ENCODE measurements at regions not wholly inside any gene's neighbourhood (a gene's known extent, or its start where the extent isn't known, plus 50 kb on each side); places are given as distances from the start of the nearest gene placed in this dataset.
A peak's percentile ranks its signal among the peaks of the same experiment; 100 is the strongest.

DNA sequence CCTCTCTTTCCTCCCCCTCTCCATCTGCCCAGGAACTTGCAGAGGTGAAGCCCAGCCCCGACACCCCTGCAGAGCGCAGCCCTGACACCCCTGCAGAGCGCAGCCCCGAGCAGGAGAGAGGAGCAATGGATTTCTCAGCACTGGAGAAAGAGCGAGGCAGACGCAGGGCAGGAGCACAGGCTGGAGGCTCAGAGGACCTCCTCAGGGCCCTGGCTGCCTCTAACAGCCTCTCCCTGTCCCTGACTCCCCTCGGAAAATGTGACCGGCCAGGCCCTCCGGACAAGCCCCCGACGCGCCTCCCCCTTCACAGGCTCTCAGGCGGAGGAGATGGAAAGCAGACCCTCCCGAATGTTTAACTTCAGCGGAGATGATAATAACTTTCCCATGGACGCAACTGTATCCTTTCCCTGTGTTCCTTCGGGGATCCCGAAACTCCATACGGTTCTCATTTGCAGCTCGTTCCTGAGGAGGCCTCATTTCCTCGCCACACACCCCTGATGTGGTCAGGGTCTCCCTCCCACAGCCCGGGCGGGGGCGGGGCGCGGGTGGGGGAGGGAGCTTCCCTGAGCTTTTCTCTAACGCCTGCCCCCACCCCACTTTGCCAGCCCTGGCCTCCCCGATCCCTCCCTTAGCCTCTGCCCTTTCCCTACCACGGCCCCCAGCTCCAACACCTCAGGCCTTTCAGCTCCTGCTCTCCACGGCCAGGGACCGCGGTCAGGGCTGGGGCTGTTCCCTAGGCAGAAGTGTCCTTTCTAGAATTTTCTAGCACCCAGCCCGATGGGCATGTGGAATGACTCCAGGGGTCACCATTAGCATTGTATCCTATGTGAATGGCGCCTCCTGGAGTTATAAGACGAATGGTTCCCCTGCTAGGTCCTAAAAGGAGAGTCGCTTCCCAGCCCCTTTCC is 201.1 kb upstream of the BCOR start:
- no peaks in the 10 kb centered on the region for H3K27me3 ChIP-seq
- TF ChIP-seq, protein P1, sequence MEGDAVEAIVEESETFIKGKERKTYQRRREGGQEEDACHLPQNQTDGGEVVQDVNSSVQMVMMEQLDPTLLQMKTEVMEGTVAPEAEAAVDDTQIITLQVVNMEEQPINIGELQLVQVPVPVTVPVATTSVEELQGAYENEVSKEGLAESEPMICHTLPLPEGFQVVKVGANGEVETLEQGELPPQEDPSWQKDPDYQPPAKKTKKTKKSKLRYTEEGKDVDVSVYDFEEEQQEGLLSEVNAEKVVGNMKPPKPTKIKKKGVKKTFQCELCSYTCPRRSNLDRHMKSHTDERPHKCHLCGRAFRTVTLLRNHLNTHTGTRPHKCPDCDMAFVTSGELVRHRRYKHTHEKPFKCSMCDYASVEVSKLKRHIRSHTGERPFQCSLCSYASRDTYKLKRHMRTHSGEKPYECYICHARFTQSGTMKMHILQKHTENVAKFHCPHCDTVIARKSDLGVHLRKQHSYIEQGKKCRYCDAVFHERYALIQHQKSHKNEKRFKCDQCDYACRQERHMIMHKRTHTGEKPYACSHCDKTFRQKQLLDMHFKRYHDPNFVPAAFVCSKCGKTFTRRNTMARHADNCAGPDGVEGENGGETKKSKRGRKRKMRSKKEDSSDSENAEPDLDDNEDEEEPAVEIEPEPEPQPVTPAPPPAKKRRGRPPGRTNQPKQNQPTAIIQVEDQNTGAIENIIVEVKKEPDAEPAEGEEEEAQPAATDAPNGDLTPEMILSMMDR (IDR thresholded peaks at IDR 0.05; ENCODE audit: low read depth, low read length): peak; percentile 42
- no peaks in the 10 kb centered on the region for H3K36me3 ChIP-seq
- no peak overlapping the region for H3K4me3 ChIP-seq
- peak; percentile 39 to 73 for DNase-seq (ENCODE audit: low read depth in 1 of 2, low spot score in 1 of 2)
- peak overlapping the region; percentile 92 for H3K27ac ChIP-seq
- peaks cover 15% of the 10 kb centered on the region for H3K4me1 ChIP-seq (ENCODE audit: low read depth)
- H3K9me3 ChIP-seq (ENCODE audit: low read depth): no peaks in the 10 kb centered on the region

DNA sequence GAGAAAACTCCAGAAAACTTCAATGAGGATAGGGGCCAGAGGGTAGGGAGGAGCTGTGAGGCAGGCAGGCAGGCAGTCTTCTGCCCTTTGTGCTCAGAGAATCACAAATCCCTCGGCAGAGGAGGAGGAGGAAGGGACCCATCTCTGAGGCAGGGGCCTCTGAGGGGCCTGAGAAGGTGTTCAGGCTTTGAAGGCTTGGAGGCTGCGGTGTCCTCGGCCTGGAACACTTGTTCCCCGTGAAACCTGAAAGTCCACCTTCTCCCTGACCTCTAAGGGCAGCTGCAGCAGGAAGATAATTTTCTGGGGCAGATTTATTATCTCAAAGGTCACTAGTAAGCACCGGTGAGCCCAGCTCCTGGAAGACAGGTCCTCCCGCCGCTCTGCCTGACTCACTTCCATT is 200.3 kb upstream of the BCOR start:
- TF ChIP-seq, protein P1 (IDR thresholded peaks at IDR 0.05; ENCODE audit: low read depth, low read length): no peak

DNA sequence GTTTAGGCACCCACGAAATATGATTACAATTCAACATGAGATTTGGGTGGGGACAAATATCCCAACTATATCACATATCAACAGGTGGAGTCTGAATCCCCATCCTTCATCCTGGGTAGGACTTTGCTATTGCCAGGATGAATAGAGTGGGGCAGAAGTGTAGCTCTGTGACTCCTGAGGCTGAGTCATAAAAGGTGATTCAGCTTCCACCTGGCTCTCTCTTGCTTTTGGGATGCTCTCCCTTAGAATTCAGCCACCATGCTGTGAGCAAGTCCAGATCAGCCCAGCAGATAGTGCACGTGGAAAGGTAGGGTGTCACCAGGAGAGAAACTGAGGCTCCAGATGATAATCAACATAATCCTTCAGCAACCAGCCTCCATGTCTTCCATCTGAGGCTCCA is 193.8 kb upstream of the BCOR start:
- Histone ChIP-seq H3K4me1 (ENCODE audit: low read depth) (no peaks in the 10 kb centered on the region), H3K9me3 (ENCODE audit: low read depth) (no peaks in the 10 kb centered on the region), H3K4me3 (no peak overlapping the region), H3K36me3 (no peaks in the 10 kb centered on the region), H3K27ac (no peak overlapping the region), H3K27me3 (no peaks in the 10 kb centered on the region)
- no peak for DNase-seq (ENCODE audit: low read depth in 1 of 2, low spot score in 1 of 2)
- TF ChIP-seq, protein P1 (IDR thresholded peaks at IDR 0.05; ENCODE audit: low read depth, low read length): no peak

More for the DNA sequence above, 200.3 kb upstream of the BCOR start:
- Histone ChIP-seq H3K9me3 (ENCODE audit: low read depth) (no peaks in the 10 kb centered on the region), H3K4me3 (no peak overlapping the region), H3K27me3 (no peaks in the 10 kb centered on the region), H3K36me3 (no peaks in the 10 kb centered on the region), H3K4me1 (ENCODE audit: low read depth) (peaks cover 15% of the 10 kb centered on the region), H3K27ac (peak overlapping the region; percentile 92)
- peak in 1 of 2 donors; percentile 2 for DNase-seq (ENCODE audit: low read depth in 1 of 2, low spot score in 1 of 2)

DNA sequence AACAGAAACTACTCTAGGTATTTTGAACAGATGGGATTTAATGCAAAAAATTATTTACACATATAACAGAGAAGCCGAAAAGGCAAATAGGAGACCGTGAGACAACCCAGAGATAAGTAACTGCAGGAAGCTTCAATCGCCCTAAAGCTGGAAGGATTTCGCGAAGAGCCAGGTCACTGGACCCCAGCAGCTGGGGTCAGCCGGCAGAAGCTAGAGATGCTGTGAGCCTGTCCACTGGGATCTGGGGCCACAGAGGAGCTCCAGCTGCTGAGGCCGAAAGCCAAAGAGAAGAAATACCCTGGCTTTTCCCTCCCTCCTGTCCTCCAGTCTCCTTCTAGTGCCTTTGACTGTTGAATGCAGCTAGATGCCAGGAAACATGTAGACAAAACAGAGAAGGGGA is 192.8 kb upstream of the BCOR start:
- no peak for DNase-seq (ENCODE audit: low read depth in 1 of 2, low spot score in 1 of 2)
- Histone ChIP-seq H3K27ac (no peak overlapping the region), H3K36me3 (no peaks in the 10 kb centered on the region), H3K4me1 (ENCODE audit: low read depth) (no peaks in the 10 kb centered on the region), H3K9me3 (ENCODE audit: low read depth) (no peaks in the 10 kb centered on the region), H3K4me3 (no peak overlapping the region), H3K27me3 (no peaks in the 10 kb centered on the region)
- TF ChIP-seq, protein P1 (IDR thresholded peaks at IDR 0.05; ENCODE audit: low read depth, low read length): no peak

DNA sequence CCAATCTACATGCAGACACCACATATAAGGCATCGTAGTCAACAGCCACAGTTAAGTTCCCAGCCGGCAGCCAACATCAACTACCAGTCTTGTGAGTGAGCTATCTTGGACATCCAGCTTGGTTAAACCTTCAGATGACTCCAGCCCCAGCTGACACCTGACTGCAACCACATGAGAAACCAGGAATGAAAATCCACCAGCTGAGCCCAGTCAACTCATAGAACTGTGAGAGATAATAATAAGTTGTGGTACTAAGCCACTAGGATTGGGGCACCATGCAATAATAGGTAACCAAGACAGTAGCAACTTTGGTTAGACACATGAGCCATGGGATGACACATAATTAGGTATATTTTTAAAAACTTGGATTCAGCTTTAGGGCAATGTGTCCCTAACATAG is 188.1 kb upstream of the BCOR start:
- Histone ChIP-seq H3K4me1 (ENCODE audit: low read depth) (no peaks in the 10 kb centered on the region), H3K4me3 (no peak overlapping the region), H3K27me3 (no peaks in the 10 kb centered on the region), H3K36me3 (no peaks in the 10 kb centered on the region), H3K9me3 (ENCODE audit: low read depth) (no peaks in the 10 kb centered on the region), H3K27ac (no peak overlapping the region)
- TF ChIP-seq, protein P1 (IDR thresholded peaks at IDR 0.05; ENCODE audit: low read depth, low read length): no peak
- no peak for DNase-seq (ENCODE audit: low read depth in 1 of 2, low spot score in 1 of 2)

Data from cardiac muscle cell (in vitro differentiated cells and primary cell).